ENCODE measurements at regions not wholly inside any gene's neighbourhood (a gene's known extent, or its start where the extent isn't known, plus 50 kb on each side); places are given as distances from the start of the nearest gene placed in this dataset.

- TF ChIP-seq CTCF (conservative IDR thresholded peaks at IDR 0.05), result no peak
- no peak for TF ChIP-seq ZFX (IDR thresholded peaks at IDR 0.05)
These were observed 895.2 kb upstream of the USP15 start for GRCh38 chr12:61365001-61365400.
